Keratinocyte (primary cell): ENCODE measurements at regions not wholly inside any gene's neighbourhood (a gene's known extent, or its start where the extent isn't known, plus 50 kb on each side); places are given as distances from the start of the nearest gene placed in this dataset.

ENCODE experiments used
- DNase-seq: peaks from one replicate; pipeline ENCODE4 v3.0.0-alpha.2; 2011; ENCODE audit warnings: low read depth, missing footprints, low spot score
- FAIRE-seq: peaks from 2 replicates; lab custom pipeline; 2011; peaks lifted over from hg19 to GRCh38; lab: Jason Lieb, UNC
- H2AFZ ChIP-seq: 2 replicates; pipeline ENCODE4 v1.6.0; 2012; ENCODE audit warnings: low read length, control low read depth, inconsistent platforms; ENCODE audit not compliant: control insufficient read depth
- H3K27ac ChIP-seq: 2 replicates; pipeline ENCODE4 v1.5.1; 2011; ENCODE audit warnings: low read length; ENCODE audit not compliant: control insufficient read depth, insufficient read depth
- H3K27me3 ChIP-seq: 3 replicates; pipeline ENCODE4 v1.6.0; 2011; ENCODE audit warnings: low read length; ENCODE audit not compliant: control insufficient read depth, insufficient read depth; ENCODE audit errors: extremely low read depth
- H3K36me3 ChIP-seq, 2 experiments: 2 replicates in 1 of 2; 3 replicates in 1 of 2; pipeline ENCODE4 v1.5.1; 2011; ENCODE audit warnings: low read length in 2 of 2, mild to moderate bottlenecking in 1 of 2; ENCODE audit not compliant: control insufficient read depth in 2 of 2, insufficient read depth in 2 of 2; ENCODE audit errors: extremely low read depth in 1 of 2
- H3K4me1 ChIP-seq: 3 replicates; pipeline ENCODE4 v1.5.1; 2011; ENCODE audit warnings: low read length; ENCODE audit not compliant: control insufficient read depth, insufficient read depth; ENCODE audit errors: extremely low read depth
- H3K4me2 ChIP-seq: 3 replicates; pipeline ENCODE4 v1.6.0; 2011; ENCODE audit warnings: low read depth, low read length; ENCODE audit not compliant: control insufficient read depth, insufficient read depth; ENCODE audit errors: extremely low read depth
- H3K4me3 ChIP-seq, 3 experiments: fragments of 200-600 bp in 1 of 3; sonication (generic) in 1 of 3; 2 replicates in 2 of 3; 3 replicates in 1 of 3; pipeline ENCODE4 v1.5.1; 2011 to 2016; ENCODE audit warnings: low read length in 3 of 3, mild to moderate bottlenecking in 3 of 3, control low read depth in 2 of 3, inconsistent platforms in 1 of 3, low read depth in 1 of 3, mixed read lengths in 1 of 3, mixed run types in 1 of 3, moderate library complexity in 1 of 3; ENCODE audit not compliant: control insufficient read depth in 2 of 3, insufficient read depth in 2 of 3; ENCODE audit errors: extremely low read depth in 1 of 3
- H3K79me2 ChIP-seq: 2 replicates; pipeline ENCODE4 v1.6.0; 2012; ENCODE audit warnings: low read length; ENCODE audit not compliant: control insufficient read depth, insufficient read depth
- H3K9ac ChIP-seq: 3 replicates; pipeline ENCODE4 v1.6.0; 2011; ENCODE audit warnings: low read length; ENCODE audit not compliant: control insufficient read depth, insufficient read depth; ENCODE audit errors: extremely low read depth
- H3K9me1 ChIP-seq: 3 replicates; pipeline ENCODE4 v1.6.0; 2011; ENCODE audit warnings: low read length; ENCODE audit not compliant: control insufficient read depth, insufficient read depth; ENCODE audit errors: extremely low read depth
- H3K9me3 ChIP-seq: 2 replicates; pipeline ENCODE4 v1.5.1; 2012; ENCODE audit warnings: low read depth, low read length; ENCODE audit not compliant: control insufficient read depth
- H4K20me1 ChIP-seq: 3 replicates; pipeline ENCODE4 v1.6.0; 2011; ENCODE audit warnings: low read length; ENCODE audit not compliant: control insufficient read depth, insufficient read depth; ENCODE audit errors: extremely low read depth
- CTCF ChIP-seq, 3 experiments: IDR thresholded peaks in 1 of 3; conservative IDR thresholded peaks in 1 of 3; optimal IDR thresholded peaks in 1 of 3; 2 replicates in 2 of 3; 3 replicates in 1 of 3; pipeline versions ENCODE3 to v1.5.1; 2011; ENCODE audit warnings: low read length in 3 of 3, mild to moderate bottlenecking in 3 of 3, moderate library complexity in 2 of 3, control low read depth in 1 of 3, inconsistent platforms in 1 of 3; ENCODE audit not compliant: insufficient read depth in 2 of 3; ENCODE audit errors: extremely low read depth in 1 of 3
- EZH2 ChIP-seq: IDR thresholded peaks from one replicate; pipeline ENCODE4 v1.6.1; 2012; ENCODE audit warnings: inconsistent platforms, mild to moderate bottlenecking, low read length, moderate library complexity
- dilution Hi-C: fragments of 300-500 bp; cut with MboI; formaldehyde crosslinking; loops from one replicate; pipeline ENCODE4 v1.7.0; 2020; ENCODE audit warnings: low sequenced_read_pairs; ENCODE audit not compliant: extremely low pct_ligation_motif_present

GRCh38 chr6:170135461-170135820 is 155.4 kb downstream of the DLL1 start:
- H3K4me1 ChIP-seq = peaks cover 6% of the 10 kb centered on the region
- H3K79me2 ChIP-seq = no peaks in the 10 kb centered on the region
- FAIRE-seq (no peak), DNase-seq (no peak)
- H2AFZ ChIP-seq = no peak overlapping the region
- dilution Hi-C loops = loop anchor here (25.0 kb wide), 1 partner anchor 298 kb away; no protein-coding TSS in a partner anchor
- TF ChIP-seq CTCF (optimal IDR thresholded peaks at IDR 0.05 in 1 of 3, IDR thresholded peaks at IDR 0.05 in 1 of 3, conservative IDR thresholded peaks at IDR 0.05 in 1 of 3; ENCODE audit: extremely low read depth in 1 of 3, insufficient read depth in 2 of 3, low read length in 3 of 3) (no peak), EZH2 (no peak)
- no peak overlapping the region for H3K9ac ChIP-seq
- H3K9me1 ChIP-seq = no peaks in the 10 kb centered on the region
- H3K9me3 ChIP-seq = no peaks in the 10 kb centered on the region
- no peak overlapping the region for H3K4me3 ChIP-seq
- H3K36me3 ChIP-seq = no peaks in the 10 kb centered on the region
- H3K27ac ChIP-seq = no peak overlapping the region
- H3K27me3 ChIP-seq = no peaks in the 10 kb centered on the region
- H4K20me1 ChIP-seq = no peaks in the 10 kb centered on the region
- no peak overlapping the region for H3K4me2 ChIP-seq

GRCh38 chr6:170134471-170135440 is 156.1 kb downstream of the DLL1 start:
- H3K27me3 ChIP-seq = no peaks in the 10 kb centered on the region
- no peaks in the 10 kb centered on the region for H3K9me1 ChIP-seq
- no peak for FAIRE-seq
- no peak overlapping the region for H3K9ac ChIP-seq
- no peaks in the 10 kb centered on the region for H3K9me3 ChIP-seq
- H3K4me3 ChIP-seq = no peak overlapping the region
- no peaks in the 10 kb centered on the region for H4K20me1 ChIP-seq
- no peak overlapping the region for H3K27ac ChIP-seq
- dilution Hi-C loops = loop anchor here (25.0 kb wide), 1 partner anchor 297 kb away; no protein-coding TSS in a partner anchor
- no peak overlapping the region for H2AFZ ChIP-seq
- peaks cover 6% of the 10 kb centered on the region for H3K4me1 ChIP-seq
- no peak overlapping the region for H3K4me2 ChIP-seq
- no peak for DNase-seq
- no peak for TF ChIP-seq EZH2
- no peak for TF ChIP-seq CTCF (optimal IDR thresholded peaks at IDR 0.05 in 1 of 3, IDR thresholded peaks at IDR 0.05 in 1 of 3, conservative IDR thresholded peaks at IDR 0.05 in 1 of 3; ENCODE audit: extremely low read depth in 1 of 3, insufficient read depth in 2 of 3, low read length in 3 of 3)
- H3K36me3 ChIP-seq = no peaks in the 10 kb centered on the region
- no peaks in the 10 kb centered on the region for H3K79me2 ChIP-seq
